Neuronal stem cell (in vitro differentiated cells): ENCODE measurements at regions not wholly inside any gene's neighbourhood (a gene's known extent, or its start where the extent isn't known, plus 50 kb on each side); places are given as distances from the start of the nearest gene placed in this dataset.

Experiments
- DNase-seq: peaks from one replicate; pipeline ENCODE4 v3.0.0-alpha.2; 2013; ENCODE audit warnings: low spot score
- H2AFZ ChIP-seq: one replicate; pipeline ENCODE4 v1.6.1; 2013; ENCODE audit warnings: mild to moderate bottlenecking, low read length, inconsistent platforms
- H2AK5ac ChIP-seq: 2 replicates; pipeline ENCODE4 v1.6.1; 2013; ENCODE audit warnings: low read depth, mild to moderate bottlenecking, inconsistent platforms, low read length, moderate library complexity, mixed read lengths
- H2BK120ac ChIP-seq: 2 replicates; pipeline ENCODE4 v1.6.1; 2013; ENCODE audit warnings: low read depth, mild to moderate bottlenecking, inconsistent platforms, low read length, moderate library complexity, mixed read lengths
- H2BK12ac ChIP-seq: one replicate; pipeline ENCODE4 v1.6.1; 2013; ENCODE audit warnings: low read length, inconsistent platforms
- H2BK15ac ChIP-seq: 2 replicates; pipeline ENCODE4 v1.6.1; 2013; ENCODE audit warnings: mild to moderate bottlenecking, low read length, inconsistent platforms, mixed read lengths
- H2BK5ac ChIP-seq: one replicate; pipeline ENCODE4 v1.6.1; 2013; ENCODE audit warnings: inconsistent platforms, mild to moderate bottlenecking, low read length, moderate library complexity
- H3K14ac ChIP-seq: one replicate; pipeline ENCODE4 v1.6.1; 2013; ENCODE audit warnings: low read length, inconsistent platforms
- H3K18ac ChIP-seq: 2 replicates; pipeline ENCODE4 v1.6.1; 2013; ENCODE audit warnings: low read length, inconsistent platforms
- H3K23ac ChIP-seq: 2 replicates; pipeline ENCODE4 v1.6.1; 2013; ENCODE audit warnings: low read depth, mild to moderate bottlenecking, mixed read lengths, low read length, inconsistent platforms; ENCODE audit not compliant: poor library complexity
- H3K27ac ChIP-seq: replicated peaks from 3 replicates; pipeline ENCODE4 v1.5.1; 2013; ENCODE audit warnings: low read length, inconsistent platforms
- H3K27me3 ChIP-seq, 3 experiments: 2 replicates each; pipeline ENCODE4 v1.6.1; 2013; ENCODE audit warnings: low read length in 3 of 3, mild to moderate bottlenecking in 2 of 3, inconsistent platforms in 1 of 3, low read depth in 1 of 3, mixed read lengths in 1 of 3, moderate library complexity in 1 of 3; ENCODE audit not compliant: control insufficient read depth in 3 of 3, insufficient read depth in 3 of 3
- H3K36me3 ChIP-seq, 2 donors: replicated peaks in 1 of 2; 2 replicates each; pipeline ENCODE4 v1.6.1; 2013; ENCODE audit warnings: low read length in 2 of 2; ENCODE audit not compliant: control insufficient read depth in 2 of 2, insufficient read depth in 2 of 2
- H3K4ac ChIP-seq: 2 replicates; pipeline ENCODE4 v1.6.1; 2013; ENCODE audit warnings: inconsistent platforms, mild to moderate bottlenecking, low read length, moderate library complexity
- H3K4me1 ChIP-seq, 2 donors: 1 replicate in 1 of 2; 2 replicates in 1 of 2; pipeline ENCODE4 v1.6.1; 2013; ENCODE audit warnings: low read length in 2 of 2, low read depth in 1 of 2; ENCODE audit not compliant: control insufficient read depth in 2 of 2, insufficient read depth in 1 of 2
- H3K4me2 ChIP-seq: one replicate; pipeline ENCODE4 v1.6.1; 2013; ENCODE audit warnings: mild to moderate bottlenecking, low read length, inconsistent platforms; ENCODE audit not compliant: insufficient read depth, poor library complexity, severe bottlenecking
- H3K4me3 ChIP-seq, 2 donors: 2 replicates each; pipeline ENCODE4 v1.5.1; 2013; ENCODE audit warnings: low read length in 2 of 2, mild to moderate bottlenecking in 2 of 2, inconsistent platforms in 1 of 2, moderate library complexity in 1 of 2
- H3K79me1 ChIP-seq: one replicate; pipeline ENCODE4 v1.6.1; 2013; ENCODE audit warnings: low read depth, mild to moderate bottlenecking, inconsistent platforms, low read length, moderate library complexity
- H3K9ac ChIP-seq: one replicate; pipeline ENCODE4 v1.6.1; 2013; ENCODE audit warnings: mild to moderate bottlenecking, low read depth, low read length, inconsistent platforms; ENCODE audit not compliant: poor library complexity
- H3K9me3 ChIP-seq, 2 donors: replicated peaks in 1 of 2; 2 replicates each; pipeline versions ENCODE3 to v1.6.1; 2013; ENCODE audit warnings: low read length in 2 of 2, mild to moderate bottlenecking in 2 of 2, inconsistent platforms in 1 of 2, low read depth in 1 of 2, mixed read lengths in 1 of 2, moderate library complexity in 1 of 2; ENCODE audit not compliant: control insufficient read depth in 2 of 2, insufficient read depth in 1 of 2
- H4K8ac ChIP-seq: one replicate; pipeline ENCODE4 v1.6.1; 2013; ENCODE audit warnings: low read depth, mild to moderate bottlenecking, inconsistent platforms, low read length, moderate library complexity
- H4K91ac ChIP-seq: one replicate; pipeline ENCODE4 v1.6.1; 2013; ENCODE audit warnings: low read length, low read depth, mild to moderate bottlenecking, inconsistent platforms; ENCODE audit not compliant: poor library complexity
- WGBS, 2 donors: extraction: QIAGEN DNeasy Blood & Tissue Kit; methylation state at CpG; one replicate each; pipeline ENCODE4 v1.1.7; 2013; ENCODE audit warnings: missing lambda C conversion rate in 2 of 2, mixed read lengths in 1 of 2; ENCODE audit not compliant: insufficient read length in 2 of 2, insufficient replicate concordance in 1 of 2; ENCODE audit errors: extremely low coverage in 2 of 2; 5-methylcytosine and 5-hydroxymethylcytosine counted together

DNA sequence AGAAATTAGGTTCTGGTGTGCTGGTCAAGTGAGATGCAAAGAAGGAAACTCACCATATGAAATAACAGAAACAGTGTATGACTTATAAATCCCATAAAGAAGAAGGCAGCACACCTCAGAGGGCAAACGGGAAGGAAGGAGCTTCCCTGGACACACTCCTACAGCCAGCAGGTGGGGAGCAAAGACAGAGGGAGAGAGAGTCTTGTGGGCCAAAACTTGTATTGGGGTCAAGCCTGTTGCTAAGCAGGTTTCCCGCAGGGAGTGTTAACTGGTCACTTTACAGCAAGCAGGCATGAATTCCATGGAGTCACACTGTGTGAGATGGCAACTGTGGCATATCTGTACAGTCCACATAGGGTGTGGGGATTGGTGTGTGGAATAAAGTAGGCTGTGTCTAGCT is 222.9 kb upstream of the NDN start:
- Histone ChIP-seq H3K4me1 (peaks cover 0 to 14% of the 10 kb centered on the region in 2 donors), H2BK120ac (no peak overlapping the region), H2BK12ac (no peak overlapping the region), H4K91ac (no peak overlapping the region), H3K4me2 (no peak overlapping the region), H2BK5ac (no peak overlapping the region), H3K79me1 (peaks cover 2% of the 10 kb centered on the region), H3K36me3 (peaks cover 2 to 8% of the 10 kb centered on the region in 2 donors), H3K27me3 (no peaks in the 10 kb centered on the region), H3K27ac (no peak overlapping the region), H3K4ac (no peak overlapping the region), H2AK5ac (no peak overlapping the region), H3K4me3 (no peak overlapping the region), H3K9me3 (peaks cover 0 to 14% of the 10 kb centered on the region in 2 donors), H2AFZ (no peak overlapping the region), H3K18ac (no peak overlapping the region), H3K9ac (no peak overlapping the region), H3K14ac (no peak overlapping the region), H2BK15ac (no peak overlapping the region), H3K23ac (no peak overlapping the region), H4K8ac (no peak overlapping the region)
- no peak for DNase-seq
- WGBS, 2 donors, result no CpG with 5 or more reads among the region's 2 CpGs

DNA sequence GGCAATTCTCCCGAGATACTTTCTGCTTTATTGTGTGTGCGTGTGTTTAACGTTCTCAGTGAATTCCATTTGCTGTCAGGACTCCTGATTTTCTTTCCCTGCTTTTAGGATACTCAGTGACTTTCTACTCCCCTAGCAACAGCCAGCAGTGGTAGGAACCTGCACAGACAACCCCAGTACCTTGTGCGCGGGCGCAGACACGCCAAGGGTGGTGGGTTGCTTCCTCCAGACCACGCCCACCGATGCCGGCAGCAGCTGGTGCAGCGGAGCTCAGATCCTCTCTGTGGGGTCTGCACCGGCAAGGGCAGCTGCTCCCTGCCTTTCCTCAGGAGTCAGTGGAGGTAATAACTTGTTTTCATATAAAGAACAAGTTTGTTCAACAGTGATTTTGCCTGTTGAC is 225.1 kb upstream of the NDN start:
- Histone ChIP-seq H3K27ac (no peak overlapping the region), H4K8ac (no peak overlapping the region), H2BK15ac (no peak overlapping the region), H3K4me2 (peak overlapping the region; percentile 41), H3K9ac (no peak overlapping the region), H2BK5ac (no peak overlapping the region), H2AFZ (peak overlapping the region; percentile 32), H3K18ac (no peak overlapping the region), H3K27me3 (no peaks in the 10 kb centered on the region), H3K4me3 (peak overlapping the region in 1 of 2 donors; percentile 3), H2AK5ac (no peak overlapping the region), H2BK12ac (no peak overlapping the region), H3K23ac (no peak overlapping the region), H3K4ac (no peak overlapping the region), H4K91ac (no peak overlapping the region), H3K9me3 (peaks cover 0 to 9% of the 10 kb centered on the region in 2 donors), H3K4me1 (peaks cover 0 to 14% of the 10 kb centered on the region in 2 donors), H3K36me3 (peaks cover 2 to 9% of the 10 kb centered on the region in 2 donors), H3K14ac (no peak overlapping the region), H3K79me1 (peaks cover 2% of the 10 kb centered on the region), H2BK120ac (no peak overlapping the region)
- WGBS, 2 donors, result no CpG with 5 or more reads among the region's 12 CpGs
- DNase-seq, result peak; percentile 40

DNA sequence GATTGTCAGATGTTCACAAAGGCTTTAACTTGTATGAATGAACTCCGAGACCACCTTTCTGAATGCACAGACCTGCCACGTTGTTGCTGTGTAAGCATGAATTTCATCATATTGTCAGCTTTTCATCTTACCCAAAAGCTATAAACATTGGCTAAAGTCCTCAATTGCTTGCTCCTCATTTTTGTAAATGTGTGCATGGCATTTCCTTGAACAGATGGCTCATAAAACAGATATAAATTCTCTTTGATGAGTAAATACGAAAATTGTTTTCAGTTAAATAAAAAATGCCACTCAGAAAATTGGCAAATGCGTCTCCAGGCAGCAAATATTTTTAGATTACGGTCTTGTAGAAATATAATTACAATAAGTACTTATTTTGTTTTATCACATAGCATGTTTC is 226.0 kb upstream of the NDN start:
- Histone ChIP-seq H2BK15ac (no peak overlapping the region), H4K91ac (no peak overlapping the region), H3K4me3 (no peak overlapping the region), H3K18ac (no peak overlapping the region), H3K36me3 (peaks cover 2 to 9% of the 10 kb centered on the region in 2 donors), H3K9me3 (peaks cover 0 to 6% of the 10 kb centered on the region in 2 donors), H3K9ac (no peak overlapping the region), H3K27ac (no peak overlapping the region), H3K4me2 (no peak overlapping the region), H3K14ac (no peak overlapping the region), H2BK5ac (no peak overlapping the region), H3K4me1 (peaks cover 0 to 14% of the 10 kb centered on the region in 2 donors), H4K8ac (no peak overlapping the region), H3K4ac (no peak overlapping the region), H2BK12ac (no peak overlapping the region), H2AFZ (no peak overlapping the region), H3K27me3 (no peaks in the 10 kb centered on the region), H2BK120ac (no peak overlapping the region), H3K23ac (no peak overlapping the region), H3K79me1 (no peaks in the 10 kb centered on the region), H2AK5ac (no peak overlapping the region)
- no peak for DNase-seq
- no CpG with 5 or more reads among the region's 5 CpGs for WGBS, 2 donors

DNA sequence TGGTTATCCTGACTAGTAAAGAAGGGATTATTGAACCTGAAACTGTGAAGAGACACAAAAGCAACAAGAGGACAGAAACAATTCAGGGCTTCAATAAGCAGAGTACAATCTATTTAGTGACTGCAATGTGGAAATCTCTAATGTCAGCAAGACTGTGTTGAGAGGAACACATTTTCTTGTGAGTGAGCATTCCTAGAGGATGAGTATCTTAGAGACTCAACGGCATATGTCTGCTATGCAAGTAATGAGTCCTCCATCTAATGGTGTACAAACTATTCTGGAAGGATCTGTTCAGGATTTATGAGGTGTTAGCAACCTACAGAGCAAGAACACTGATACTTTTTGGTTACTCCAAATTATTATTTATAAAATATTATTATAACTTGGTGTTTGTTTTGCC is 226.5 kb upstream of the NDN start:
- no peaks in the 10 kb centered on the region for H3K79me1 ChIP-seq
- WGBS, 2 donors, result no CpG with 5 or more reads among the region's 1 CpG
- H3K4ac ChIP-seq, result no peak overlapping the region
- H2BK120ac ChIP-seq, result no peak overlapping the region
- H3K4me2 ChIP-seq, result no peak overlapping the region
- no peak overlapping the region for H2AK5ac ChIP-seq
- H3K4me1 ChIP-seq, result peaks cover 0 to 14% of the 10 kb centered on the region in 2 donors
- no peaks in the 10 kb centered on the region for H3K27me3 ChIP-seq
- no peak overlapping the region for H2BK12ac ChIP-seq
- peaks cover 2 to 9% of the 10 kb centered on the region in 2 donors for H3K36me3 ChIP-seq
- no peak overlapping the region for H2BK15ac ChIP-seq
- H3K4me3 ChIP-seq, result no peak overlapping the region
- no peak overlapping the region for H4K8ac ChIP-seq
- H4K91ac ChIP-seq, result no peak overlapping the region
- H2AFZ ChIP-seq, result no peak overlapping the region
- H3K9me3 ChIP-seq, result peaks cover 0 to 5% of the 10 kb centered on the region in 2 donors
- H2BK5ac ChIP-seq, result no peak overlapping the region
- H3K18ac ChIP-seq, result no peak overlapping the region
- no peak overlapping the region for H3K9ac ChIP-seq
- DNase-seq, result no peak
- H3K27ac ChIP-seq, result no peak overlapping the region
- no peak overlapping the region for H3K23ac ChIP-seq
- H3K14ac ChIP-seq, result no peak overlapping the region
